CD14-positive monocyte (primary cell): ENCODE measurements at regions not wholly inside any gene's neighbourhood (a gene's known extent, or its start where the extent isn't known, plus 50 kb on each side); places are given as distances from the start of the nearest gene placed in this dataset.

Experiments
- DNase-seq, 3 donors: peaks; one replicate each; pipeline ENCODE4 v3.0.0-alpha.2; 2011 to 2022
- H2AFZ ChIP-seq: 2 replicates; pipeline ENCODE4 v1.6.0; 2012; ENCODE audit warnings: mild to moderate bottlenecking, low read depth, low read length, inconsistent platforms; ENCODE audit not compliant: insufficient read depth, poor library complexity, severe bottlenecking
- H3K27ac ChIP-seq, 2 donors: 1 replicate in 1 of 2; 2 replicates in 1 of 2; pipeline ENCODE4 v1.5.1; 2012 to 2013; ENCODE audit warnings: low read length in 2 of 2, control low read depth in 1 of 2, inconsistent platforms in 1 of 2, low read depth in 1 of 2, mild to moderate bottlenecking in 1 of 2
- H3K27me3 ChIP-seq, 2 donors: one replicate each; pipeline versions ENCODE4 v1.6.0 to v1.6.1; 2011 to 2013; ENCODE audit warnings: low read length in 2 of 2; ENCODE audit not compliant: control insufficient read depth in 2 of 2, insufficient read depth in 2 of 2
- H3K36me3 ChIP-seq, 2 donors: replicated peaks in 1 of 2; 1 replicate in 1 of 2; 2 replicates in 1 of 2; pipeline versions ENCODE4 v1.5.1 to v1.6.1; 2012 to 2013; ENCODE audit warnings: low read length in 2 of 2, control low read depth in 1 of 2, inconsistent platforms in 1 of 2, mild to moderate bottlenecking in 1 of 2; ENCODE audit not compliant: insufficient read depth in 2 of 2, control insufficient read depth in 1 of 2
- H3K4me1 ChIP-seq, 2 donors: 1 replicate in 1 of 2; 2 replicates in 1 of 2; pipeline versions ENCODE4 v1.5.1 to v1.6.1; 2012 to 2013; ENCODE audit warnings: low read length in 2 of 2, control low read depth in 1 of 2, inconsistent platforms in 1 of 2, mild to moderate bottlenecking in 1 of 2, moderate library complexity in 1 of 2; ENCODE audit not compliant: insufficient read depth in 2 of 2, control insufficient read depth in 1 of 2
- H3K4me2 ChIP-seq: replicated peaks from 2 replicates; pipeline ENCODE3; 2012; ENCODE audit warnings: low read length, moderate library complexity, mild to moderate bottlenecking; ENCODE audit not compliant: poor library complexity, severe bottlenecking; ENCODE audit errors: extremely low read depth
- H3K4me3 ChIP-seq, 3 experiments: fragments of 200-600 bp in 1 of 3; sonication (generic) in 1 of 3; replicated peaks in 1 of 3; 1 replicate in 2 of 3; 2 replicates in 1 of 3; pipeline ENCODE4 v1.5.1; 2011 to 2013; ENCODE audit warnings: low read length in 3 of 3, mild to moderate bottlenecking in 3 of 3, control low read depth in 2 of 3, low read depth in 2 of 3, inconsistent platforms in 1 of 3, moderate library complexity in 1 of 3
- H3K79me2 ChIP-seq: 2 replicates; pipeline ENCODE4 v1.6.0; 2012; ENCODE audit warnings: mild to moderate bottlenecking, control low read depth, inconsistent platforms, low read length, moderate library complexity; ENCODE audit not compliant: insufficient read depth
- H3K9ac ChIP-seq: 2 replicates; pipeline ENCODE4 v1.6.0; 2017; ENCODE audit warnings: low read length, mild to moderate bottlenecking; ENCODE audit not compliant: insufficient read depth, poor library complexity, severe bottlenecking
- H3K9me3 ChIP-seq, 2 donors: replicated peaks in 1 of 2; 1 replicate in 1 of 2; 2 replicates in 1 of 2; pipeline versions ENCODE4 v1.5.1 to v1.6.1; 2012 to 2013; ENCODE audit warnings: low read length in 2 of 2, control low read depth in 1 of 2; ENCODE audit not compliant: control insufficient read depth in 1 of 2, insufficient read depth in 1 of 2
- H4K20me1 ChIP-seq: 2 replicates; pipeline ENCODE4 v1.6.0; 2012; ENCODE audit warnings: mild to moderate bottlenecking, low read length, control low read depth, moderate library complexity; ENCODE audit not compliant: insufficient read depth
- H3K27ac Mint-ChIP-seq, 7 donors: one replicate each; pipeline ENCODE4 v1.8.0; 2020; ENCODE audit warnings: mild to moderate bottlenecking in 7 of 7, mixed read lengths in 7 of 7, moderate library complexity in 6 of 7, inconsistent platforms in 2 of 7
- H3K27me3 Mint-ChIP-seq, 3 donors: one replicate each; pipeline ENCODE4 v1.8.0; 2021 to 2022; ENCODE audit warnings: low read depth in 3 of 3, mild to moderate bottlenecking in 3 of 3, mixed read lengths in 3 of 3, moderate library complexity in 3 of 3, inconsistent platforms in 1 of 3
- H3K36me3 Mint-ChIP-seq, 2 donors: one replicate each; pipeline ENCODE4 v1.8.0; 2020; ENCODE audit warnings: mixed read lengths in 2 of 2, inconsistent platforms in 1 of 2, mild to moderate bottlenecking in 1 of 2
- H3K4me1 Mint-ChIP-seq: one replicate; pipeline ENCODE4 v1.8.0; 2020; ENCODE audit warnings: mild to moderate bottlenecking, mixed read lengths
- H3K4me3 Mint-ChIP-seq, 2 donors: one replicate each; pipeline ENCODE4 v1.8.0; 2020; ENCODE audit warnings: mild to moderate bottlenecking in 2 of 2, mixed read lengths in 2 of 2, moderate library complexity in 1 of 2
- H3K9me3 Mint-ChIP-seq, 7 donors: one replicate each; pipeline ENCODE4 v1.8.0; 2020 to 2022; ENCODE audit warnings: mixed read lengths in 7 of 7, mild to moderate bottlenecking in 6 of 7, moderate library complexity in 6 of 7, inconsistent platforms in 2 of 7
- WGBS: methylation state at CpG from one replicate; pipeline ENCODE4 v1.1.5; 2013; ENCODE audit warnings: missing lambda C conversion rate; ENCODE audit not compliant: insufficient coverage; 5-methylcytosine and 5-hydroxymethylcytosine counted together
- intact Hi-C, 2 donors: fragments of 100-400 bp; cut with micrococcal nuclease; formaldehyde crosslinking; loops; one replicate each; pipeline versions ENCODE4 v1.15.0 to v1.15.1; 2023
- TF ChIP-seq, protein P1 (sequence below): fragments of 200-600 bp; IDR thresholded peaks from one replicate; pipeline ENCODE4 v1.8.0; 2022; ENCODE audit warnings: antibody characterized with exemption, mild to moderate bottlenecking

DNA sequence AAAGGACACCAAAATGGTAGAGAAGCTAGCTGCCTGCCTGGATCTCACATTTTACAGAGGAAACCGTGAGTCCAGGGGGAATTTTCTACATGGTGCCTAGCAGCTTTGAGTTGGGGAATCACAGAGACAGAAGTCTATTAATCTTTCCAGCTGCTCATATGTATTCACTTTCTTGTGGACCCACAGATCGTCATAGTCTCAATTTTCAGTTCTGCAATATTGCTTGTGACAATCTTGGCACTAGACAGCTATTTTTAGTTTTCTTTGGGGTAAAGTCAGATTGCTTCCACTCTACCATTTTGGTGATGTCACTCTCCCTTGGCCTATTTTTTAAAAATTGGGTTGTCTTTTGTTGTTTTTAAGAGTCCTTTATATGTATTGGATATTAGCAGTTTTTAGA lies 233.4 kb upstream of the STK26 start:
- H2AFZ ChIP-seq: no peak overlapping the region
- peaks cover 3 to 6% of the 10 kb centered on the region in 2 donors for H3K36me3 Mint-ChIP-seq
- H3K4me3 Mint-ChIP-seq: no peak overlapping the region
- H3K27me3 Mint-ChIP-seq: peaks cover 0 to 16% (median 0%) of the 10 kb centered on the region in 3 donors
- peaks cover 0 to 5% of the 10 kb centered on the region in 2 donors for H3K27me3 ChIP-seq
- no peak overlapping the region for H3K27ac ChIP-seq
- TF ChIP-seq, protein P1, sequence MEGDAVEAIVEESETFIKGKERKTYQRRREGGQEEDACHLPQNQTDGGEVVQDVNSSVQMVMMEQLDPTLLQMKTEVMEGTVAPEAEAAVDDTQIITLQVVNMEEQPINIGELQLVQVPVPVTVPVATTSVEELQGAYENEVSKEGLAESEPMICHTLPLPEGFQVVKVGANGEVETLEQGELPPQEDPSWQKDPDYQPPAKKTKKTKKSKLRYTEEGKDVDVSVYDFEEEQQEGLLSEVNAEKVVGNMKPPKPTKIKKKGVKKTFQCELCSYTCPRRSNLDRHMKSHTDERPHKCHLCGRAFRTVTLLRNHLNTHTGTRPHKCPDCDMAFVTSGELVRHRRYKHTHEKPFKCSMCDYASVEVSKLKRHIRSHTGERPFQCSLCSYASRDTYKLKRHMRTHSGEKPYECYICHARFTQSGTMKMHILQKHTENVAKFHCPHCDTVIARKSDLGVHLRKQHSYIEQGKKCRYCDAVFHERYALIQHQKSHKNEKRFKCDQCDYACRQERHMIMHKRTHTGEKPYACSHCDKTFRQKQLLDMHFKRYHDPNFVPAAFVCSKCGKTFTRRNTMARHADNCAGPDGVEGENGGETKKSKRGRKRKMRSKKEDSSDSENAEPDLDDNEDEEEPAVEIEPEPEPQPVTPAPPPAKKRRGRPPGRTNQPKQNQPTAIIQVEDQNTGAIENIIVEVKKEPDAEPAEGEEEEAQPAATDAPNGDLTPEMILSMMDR: no peak
- H3K9me3 ChIP-seq: no peaks in the 10 kb centered on the region
- no peaks in the 10 kb centered on the region for H4K20me1 ChIP-seq
- H3K79me2 ChIP-seq: no peaks in the 10 kb centered on the region
- no peak for DNase-seq
- no peak overlapping the region for H3K4me3 ChIP-seq
- peaks cover 0 to 8% of the 10 kb centered on the region in 2 donors for H3K4me1 ChIP-seq
- 100% methylated on average over 1 of the region's 2 CpGs for WGBS
- no peak overlapping the region for H3K9ac ChIP-seq
- H3K9me3 Mint-ChIP-seq: peaks cover 0 to 5% (median 3%) of the 10 kb centered on the region in 7 donors
- H3K4me2 ChIP-seq: no peak overlapping the region
- intact Hi-C loops: no loop called here
- no peaks in the 10 kb centered on the region for H3K4me1 Mint-ChIP-seq
- H3K27ac Mint-ChIP-seq: no peak overlapping the region
- no peaks in the 10 kb centered on the region for H3K36me3 ChIP-seq

DNA sequence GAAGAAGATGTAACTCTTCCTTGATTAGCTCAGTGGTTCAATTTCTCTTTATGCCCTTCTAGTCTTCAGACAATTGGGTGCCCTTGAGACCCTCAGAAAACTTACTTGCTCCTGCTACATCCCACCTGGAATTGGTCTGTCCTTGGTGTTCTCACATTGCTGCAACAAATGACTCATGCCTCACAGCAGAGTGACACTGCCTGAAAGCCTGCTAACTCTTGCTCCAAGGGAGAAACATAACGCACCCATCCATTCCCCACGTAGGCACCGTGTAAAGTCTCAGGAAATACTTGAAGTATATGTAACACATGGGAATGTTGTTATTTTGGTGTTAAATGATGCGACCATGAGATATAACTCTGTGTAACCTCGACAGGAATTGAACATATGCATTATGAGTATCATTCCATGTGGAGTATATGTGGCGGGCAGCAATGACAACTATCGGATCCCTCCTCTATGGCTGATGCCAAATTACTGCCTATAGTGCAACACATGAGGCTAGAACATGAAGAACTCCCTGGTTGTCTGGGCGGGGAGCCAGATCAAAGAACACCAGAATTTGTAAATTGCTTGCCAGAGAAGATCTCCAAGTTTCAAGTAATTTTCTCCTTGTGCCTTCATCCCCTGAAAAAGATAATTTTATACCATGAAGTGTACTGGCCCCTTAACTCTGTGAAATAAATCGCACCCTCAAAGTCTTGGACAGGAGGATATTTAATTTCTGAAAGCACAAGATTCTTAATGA lies 231.3 kb upstream of the STK26 start:
- peak overlapping the region in 3 of 7 donors; percentile 8 to 44 (median 18) for H3K27ac Mint-ChIP-seq
- peak overlapping the region; percentile 79 for H3K4me2 ChIP-seq

More for the DNA sequence above, 231.3 kb upstream of the STK26 start:
- Histone ChIP-seq H3K4me3 (peak overlapping the region in 2 of 3 experiments; percentile 61 to 83), H3K79me2 (no peaks in the 10 kb centered on the region), H2AFZ (no peak overlapping the region), H3K4me1 (peaks cover 0 to 8% of the 10 kb centered on the region in 2 donors), H3K9ac (no peak overlapping the region), H3K27me3 (peaks cover 0 to 14% of the 10 kb centered on the region in 2 donors), H4K20me1 (no peaks in the 10 kb centered on the region), H3K9me3 (no peaks in the 10 kb centered on the region), H3K36me3 (no peaks in the 10 kb centered on the region), H3K27ac (no peak overlapping the region)
- 100% methylated on average over 1 of the region's 9 CpGs for WGBS
- Mint-ChIP-seq H3K4me3 (no peak overlapping the region), H3K36me3 (peaks cover 3 to 6% of the 10 kb centered on the region in 2 donors), H3K9me3 (peaks cover 0 to 7% (median 3%) of the 10 kb centered on the region in 7 donors), H3K27me3 (peaks cover 0 to 33% (median 0%) of the 10 kb centered on the region in 3 donors), H3K4me1 (no peaks in the 10 kb centered on the region)
- DNase-seq: no peak
- TF ChIP-seq, protein P1: no peak
- intact Hi-C loops: no loop called here
